Limb (tissue), 2 donors: ENCODE measurements at regions not wholly inside any gene's neighbourhood (a gene's known extent, or its start where the extent isn't known, plus 50 kb on each side); places are given as distances from the start of the nearest gene placed in this dataset.

Experiments
- DNase-seq, 2 donors: peaks; one replicate each; pipeline ENCODE4 v3.0.0-alpha.2; 2016; ENCODE audit errors: extremely low spot score in 2 of 2

- no peak for DNase-seq
Observed at GRCh38 chr1:36721261-36721660, 238.5 kb upstream of the CSF3R start.

DNA sequence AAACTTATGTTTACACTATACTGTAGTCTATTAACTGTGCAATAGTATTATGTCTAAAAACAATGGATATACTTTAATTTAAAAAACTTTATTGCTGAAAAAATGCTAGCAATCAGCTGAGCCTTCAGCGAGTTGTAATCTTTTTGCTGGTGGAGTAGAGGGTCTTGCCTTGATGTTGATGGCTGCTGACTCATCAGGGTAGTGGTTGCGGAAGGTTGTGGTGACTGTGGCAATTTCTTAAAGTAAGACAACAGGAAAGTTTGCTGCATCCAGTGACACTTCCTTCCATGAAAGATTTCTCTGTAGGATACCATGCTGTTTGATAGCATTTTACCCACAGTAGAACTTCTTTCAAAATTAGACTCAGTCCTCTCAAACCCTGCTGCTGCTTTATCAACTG is 234.7 kb upstream of the CSF3R start:
- DNase-seq: no peak

DNA sequence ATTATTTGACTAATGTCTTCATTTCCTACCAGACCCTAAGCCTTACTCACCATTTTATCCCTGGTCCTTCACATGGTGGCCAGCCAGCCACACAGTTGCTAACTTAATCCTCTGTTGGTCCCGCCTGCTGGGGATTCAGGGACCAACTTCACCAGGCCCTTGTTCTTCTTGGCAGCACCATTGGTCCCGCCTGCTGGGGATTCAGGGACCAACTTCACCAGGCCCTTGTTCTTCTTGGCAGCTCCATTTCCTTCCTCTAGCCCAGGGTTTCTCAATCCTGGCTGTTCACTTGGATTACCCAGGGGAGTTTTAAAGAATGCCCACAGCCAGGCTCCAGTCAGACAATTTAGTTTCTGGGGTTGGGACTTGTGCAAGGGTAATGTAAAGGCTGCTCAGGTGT is 233.1 kb upstream of the CSF3R start:
- no peak for DNase-seq

GRCh38 chr1:36714301-36714700 is 231.6 kb upstream of the CSF3R start:
- DNase-seq: peak in 1 of 2 donors; percentile 20

- DNase-seq: no peak
Observed at GRCh38 chr1:36711480-36711879, 228.8 kb upstream of the CSF3R start.

DNA sequence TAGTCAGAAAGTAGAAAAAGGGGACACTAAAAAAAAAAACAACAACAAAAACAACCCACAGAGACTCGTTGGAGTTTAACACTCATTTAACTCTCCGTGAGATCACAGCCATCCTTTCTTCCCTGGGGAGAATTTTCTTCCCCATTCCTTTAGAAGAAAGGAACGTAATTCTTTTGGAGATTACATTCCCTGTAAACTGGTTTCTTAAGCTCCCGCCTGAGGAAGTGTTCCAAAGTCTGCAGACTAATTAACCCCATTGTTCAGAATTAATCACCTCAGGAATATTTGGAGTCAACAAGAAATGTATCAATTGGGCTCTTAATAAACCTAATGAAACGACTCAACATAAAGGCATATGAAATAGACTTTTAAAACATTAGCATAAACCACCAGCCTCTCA is 228.2 kb upstream of the CSF3R start:
- DNase-seq: no peak

DNA sequence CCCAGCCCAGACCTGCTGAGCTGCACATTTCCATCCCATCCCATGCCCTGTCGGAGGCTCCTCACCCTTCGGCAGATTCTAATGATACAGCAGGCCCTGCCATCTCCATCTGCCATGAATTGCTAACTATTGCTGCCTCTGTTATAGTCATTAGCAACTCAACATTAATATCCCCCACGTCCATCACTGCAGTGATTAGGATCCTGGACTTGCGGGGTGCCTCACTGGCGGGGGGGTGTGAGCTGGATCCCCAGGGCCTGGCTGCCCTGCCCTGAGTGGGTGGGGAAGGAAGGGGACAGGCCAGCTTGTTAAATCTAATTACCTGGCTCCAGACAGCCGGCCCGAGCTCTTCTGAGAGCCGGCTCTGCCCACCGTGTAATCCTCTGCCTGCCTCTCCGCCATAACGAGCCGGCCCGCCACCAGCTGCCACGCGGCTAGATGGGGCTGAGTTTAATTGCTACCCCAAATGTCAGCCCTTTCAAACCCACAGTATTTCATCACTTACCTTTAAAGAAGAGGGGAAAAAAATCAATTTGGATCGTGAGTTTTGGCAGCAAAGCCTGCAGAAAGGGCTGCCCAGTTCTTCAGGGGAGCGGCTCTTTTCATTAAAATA is 227.3 kb upstream of the CSF3R start:
- DNase-seq: peak in 1 of 2 donors; percentile 15

- no peak for DNase-seq
Observed at GRCh38 chr1:36708587-36708986, 225.9 kb upstream of the CSF3R start.

DNA sequence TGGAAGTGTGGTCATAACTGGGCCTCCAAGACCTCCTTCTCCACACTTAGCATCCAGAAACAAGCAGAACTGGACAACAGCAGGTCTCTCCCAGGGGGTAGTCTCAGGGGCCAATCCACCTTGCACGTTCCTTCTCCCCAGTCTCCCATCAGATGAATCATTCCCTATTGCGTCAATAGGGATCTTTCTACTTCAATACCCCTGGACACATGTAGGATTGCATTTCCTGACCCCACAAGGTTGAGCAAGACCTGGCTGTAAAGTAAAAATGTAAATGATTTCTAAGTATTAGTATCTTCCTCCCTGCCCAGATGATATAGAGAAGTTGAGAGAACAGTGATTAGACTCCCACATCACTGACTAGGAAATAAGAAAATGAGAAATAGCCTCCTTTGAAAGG is 224.5 kb upstream of the CSF3R start:
- no peak for DNase-seq

- no peak for DNase-seq
Observed at GRCh38 chr1:36706416-36706815, 223.7 kb upstream of the CSF3R start.

- no peak for DNase-seq
Observed at GRCh38 chr1:36705629-36706028, 222.9 kb upstream of the CSF3R start.

- peak; percentile 71 to 88 for DNase-seq
Observed at GRCh38 chr1:36703526-36704208, 221.0 kb upstream of the CSF3R start.

DNA sequence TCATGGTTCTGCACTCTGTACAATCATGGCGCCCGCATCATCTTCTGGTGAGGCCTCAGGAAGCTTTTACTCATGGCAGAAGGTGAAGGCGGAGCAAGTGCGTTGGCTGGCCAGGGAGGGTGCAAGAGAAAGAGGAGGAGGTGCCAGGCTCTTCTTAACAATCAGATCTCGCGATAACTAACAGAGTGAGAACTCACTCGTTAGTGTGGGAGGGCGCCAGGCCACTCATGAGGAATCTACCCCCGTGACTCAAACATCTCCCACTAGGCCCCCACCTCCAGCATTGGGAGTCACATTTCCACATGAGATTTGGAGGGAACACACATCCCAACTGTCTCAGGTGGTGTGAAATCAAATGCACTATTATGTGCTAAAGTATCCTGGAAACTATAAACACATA is 220.2 kb upstream of the CSF3R start:
- no peak for DNase-seq

DNA sequence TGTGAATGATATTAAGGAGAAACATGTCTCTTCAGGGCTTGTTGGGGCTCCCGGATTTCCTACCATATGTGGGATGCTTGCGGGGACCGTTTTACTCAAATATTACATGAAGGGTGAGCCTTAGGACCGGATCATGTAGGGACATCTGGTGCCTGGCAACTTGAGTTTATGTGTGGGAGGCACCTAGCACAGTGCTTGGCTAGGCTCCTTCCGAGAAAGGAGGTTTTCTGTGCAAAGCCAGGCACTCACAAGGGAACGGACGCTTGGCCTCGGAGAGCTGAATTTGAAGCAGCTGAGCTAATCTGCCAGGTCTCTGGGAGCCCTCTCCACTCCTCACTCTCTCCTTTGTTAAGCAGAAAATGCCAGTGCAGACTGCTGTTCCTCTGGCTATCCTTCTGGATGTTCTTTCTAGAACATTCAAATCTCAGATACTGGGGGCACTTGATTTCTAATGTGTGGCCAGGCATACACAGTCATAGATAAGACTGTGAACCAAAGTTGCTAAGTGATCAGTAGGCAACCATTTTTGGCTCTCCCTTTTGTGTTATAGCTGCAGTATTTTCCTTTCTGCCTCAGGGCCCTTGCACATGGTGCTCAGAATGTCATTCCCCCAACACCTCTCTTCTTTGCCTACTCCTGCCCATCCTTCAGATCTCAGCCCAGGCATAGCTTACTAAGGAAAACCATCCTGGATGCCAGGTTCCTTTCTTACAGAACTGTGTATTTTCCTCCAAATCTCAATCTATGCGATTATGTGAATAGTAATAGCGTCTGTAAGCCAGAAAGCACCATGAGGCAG is 216.6 kb upstream of the CSF3R start:
- DNase-seq: no peak

DNA sequence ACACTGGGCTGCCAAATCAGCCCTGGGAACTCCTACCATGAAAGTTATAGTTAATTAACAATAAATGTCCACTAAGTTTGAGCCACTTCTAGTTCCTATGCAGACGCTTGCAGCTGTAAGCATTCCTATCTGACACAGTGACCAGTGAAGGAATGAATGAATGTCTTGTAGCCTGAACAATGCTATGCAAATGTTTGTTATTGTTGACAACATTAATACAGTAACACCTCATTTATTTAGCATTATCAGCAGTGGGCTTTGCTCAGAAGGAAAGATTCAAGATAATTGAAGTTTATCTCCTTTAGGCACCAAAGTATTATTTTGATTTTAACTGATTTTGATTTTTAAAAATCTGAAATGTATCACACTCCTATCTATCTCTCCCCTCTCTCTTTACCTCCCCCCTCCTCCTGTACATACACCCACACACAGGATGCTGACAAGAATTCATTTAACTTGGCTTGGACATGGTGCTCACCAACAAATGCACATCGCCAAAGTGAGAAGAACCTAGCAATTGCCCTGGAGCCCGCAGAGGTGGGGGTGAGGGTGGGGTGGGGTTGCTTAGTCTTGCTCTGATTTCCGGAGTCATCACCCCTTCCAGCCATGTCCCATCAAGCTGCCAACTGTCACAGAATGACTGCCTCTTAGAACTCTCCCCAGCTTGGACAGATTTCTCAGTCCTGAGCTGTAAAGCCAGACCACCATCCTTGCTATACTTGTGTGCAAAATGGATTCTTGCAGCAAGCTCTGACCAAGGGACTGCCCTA is 215.3 kb upstream of the CSF3R start:
- no peak for DNase-seq

- no peak for DNase-seq
Observed at GRCh38 chr1:36696261-36696940, 213.7 kb upstream of the CSF3R start.

GRCh38 chr1:36693603-36694002 is 210.9 kb upstream of the CSF3R start:
- DNase-seq: no peak

GRCh38 chr1:36693161-36693525 is 210.4 kb upstream of the CSF3R start:
- DNase-seq: no peak

GRCh38 chr1:36692465-36693160 is 209.9 kb upstream of the CSF3R start:
- no peak for DNase-seq

DNA sequence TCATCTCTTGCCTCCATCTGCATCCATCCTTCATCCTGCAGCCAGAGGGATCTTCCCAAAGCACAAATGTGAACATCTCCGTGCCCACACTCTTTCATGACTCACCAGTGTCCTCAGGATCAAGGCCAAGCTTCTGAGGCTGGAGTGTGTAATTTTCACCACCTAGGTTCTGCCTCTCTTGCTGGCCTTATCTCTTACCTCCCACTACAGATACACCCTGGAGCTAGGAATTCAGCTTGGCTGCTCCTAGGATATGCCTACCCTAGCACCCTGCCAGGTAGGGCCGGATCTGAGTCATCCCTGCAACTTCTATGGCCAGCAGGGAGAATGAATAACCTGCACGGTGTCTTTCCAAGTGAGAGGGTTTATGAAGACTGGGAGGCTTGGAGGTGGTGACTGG is 208.7 kb upstream of the CSF3R start:
- no peak for DNase-seq

DNA sequence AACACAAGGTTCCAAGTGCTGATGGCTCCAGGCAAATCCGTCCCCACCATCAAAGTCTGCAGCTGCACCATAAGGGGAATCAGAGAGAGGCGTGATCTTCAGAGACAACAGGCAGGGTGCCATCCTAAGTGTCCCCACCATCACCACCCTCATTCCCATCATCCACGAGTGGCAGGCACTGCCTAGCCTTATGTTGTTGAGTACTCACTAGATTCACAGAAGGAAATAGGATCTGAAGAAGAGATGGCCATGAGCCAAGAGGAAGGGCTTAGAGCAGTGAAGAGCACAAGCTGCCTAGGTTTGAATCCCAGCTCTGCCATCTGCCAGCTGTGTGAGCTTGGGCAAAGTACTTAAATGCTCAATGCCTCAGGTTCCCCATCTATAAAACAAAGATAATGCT is 207.3 kb upstream of the CSF3R start:
- no peak for DNase-seq
